Hematopoietic multipotent progenitor cell treated with erythropoietin and hydrocortisone succinate and interleukin-3 and kit ligand, for 15 days (in vitro differentiated cells): ENCODE measurements at regions not wholly inside any gene's neighbourhood (a gene's known extent, or its start where the extent isn't known, plus 50 kb on each side); places are given as distances from the start of the nearest gene placed in this dataset.
"Not testable (repeated sequence)": the region's sequence is repeated elsewhere in the genome, so short reads cannot be mapped to it uniquely, and the experiment has no call there.

Experiments used
- DNase-seq: peaks from one replicate; pipeline ENCODE4 v3.0.0-alpha.2; 2015; ENCODE audit warnings: low spot score

DNA sequence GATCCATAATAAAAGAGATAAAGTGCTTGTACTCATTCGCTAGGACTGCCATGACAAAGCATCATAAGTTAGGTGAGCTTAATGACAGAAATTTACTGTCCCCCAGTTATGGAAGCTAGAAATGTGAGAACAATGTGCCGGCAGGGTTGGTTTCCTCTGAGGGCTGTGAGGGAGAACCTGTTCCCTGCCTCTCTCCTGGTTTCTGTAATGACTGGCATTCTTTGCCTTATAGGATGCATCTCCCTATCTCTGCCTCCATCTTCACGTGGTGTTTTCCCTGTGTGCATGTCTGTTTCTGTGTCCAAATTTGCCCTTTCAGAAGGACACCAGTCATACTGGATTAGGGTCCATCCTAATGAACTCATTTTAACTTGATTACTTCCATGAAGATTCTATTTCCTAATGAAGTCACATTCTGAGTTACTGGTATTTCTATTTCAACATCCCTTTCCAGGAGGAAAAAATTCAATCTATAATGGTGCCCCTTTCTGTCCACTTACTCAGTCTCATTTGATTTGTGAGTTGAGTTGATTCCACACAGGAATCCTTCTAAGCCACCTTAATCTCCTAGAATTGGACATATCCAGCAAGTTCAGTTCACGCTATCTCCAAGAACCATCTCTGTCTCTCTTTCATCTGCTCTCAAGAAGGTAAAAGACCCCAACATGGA is 71.2 kb upstream of the LIPC start:
- DNase-seq, result no peak

- no peak for DNase-seq
Observed at GRCh38 chr15:58361273-58361759, 70.5 kb upstream of the LIPC start.

DNA sequence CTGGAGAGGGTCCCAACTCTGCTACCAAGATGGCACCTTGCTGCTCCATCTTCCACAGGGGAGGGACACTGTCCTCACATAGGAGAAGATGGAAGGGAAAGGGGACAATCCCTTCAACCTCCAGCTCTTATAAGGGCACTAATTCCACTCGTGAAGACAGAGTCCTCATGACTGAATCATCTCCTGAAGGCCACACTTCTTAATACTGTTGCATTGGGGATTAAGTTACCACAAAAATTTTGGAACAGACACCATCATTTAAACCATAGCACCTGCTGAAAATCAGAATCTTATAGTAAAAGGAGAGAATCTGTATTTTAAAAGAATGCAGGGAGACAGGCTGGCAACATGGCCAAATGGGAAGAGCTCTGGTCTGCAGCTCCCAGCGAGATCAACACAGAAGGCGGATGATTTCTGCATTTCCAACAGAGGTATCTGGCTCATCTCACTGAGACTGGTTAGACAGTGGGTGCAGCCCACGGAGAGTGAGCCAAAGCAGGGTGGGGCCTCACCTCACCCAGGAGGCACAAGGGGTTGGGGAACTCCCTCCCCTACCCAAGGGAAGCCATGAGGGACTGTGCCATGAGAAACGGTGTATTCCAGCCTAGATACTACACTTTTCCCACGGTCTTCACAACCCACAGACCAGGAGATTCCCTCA is 69.4 kb upstream of the LIPC start:
- no peak for DNase-seq

DNA sequence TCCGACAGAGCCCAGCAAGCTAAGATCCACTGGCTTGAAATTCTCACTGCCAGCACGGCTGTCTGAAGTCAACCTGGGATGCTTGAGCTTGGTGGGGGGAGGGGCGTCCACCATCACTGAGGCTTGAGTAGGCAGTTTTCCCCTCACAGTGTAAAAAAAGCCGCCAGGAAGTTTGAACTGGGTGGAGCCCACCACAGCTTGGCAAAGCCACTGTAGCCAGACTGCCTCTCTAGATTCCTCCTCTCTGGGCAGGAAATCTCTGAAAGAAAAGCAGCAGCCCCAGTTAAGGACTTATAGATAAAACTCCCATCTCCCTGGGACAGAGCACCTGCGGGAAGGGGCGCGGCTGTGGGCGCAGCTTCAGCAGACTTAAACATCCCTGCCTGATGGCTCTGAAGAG is 68.7 kb upstream of the LIPC start:
- not testable (repeated sequence) for DNase-seq

DNA sequence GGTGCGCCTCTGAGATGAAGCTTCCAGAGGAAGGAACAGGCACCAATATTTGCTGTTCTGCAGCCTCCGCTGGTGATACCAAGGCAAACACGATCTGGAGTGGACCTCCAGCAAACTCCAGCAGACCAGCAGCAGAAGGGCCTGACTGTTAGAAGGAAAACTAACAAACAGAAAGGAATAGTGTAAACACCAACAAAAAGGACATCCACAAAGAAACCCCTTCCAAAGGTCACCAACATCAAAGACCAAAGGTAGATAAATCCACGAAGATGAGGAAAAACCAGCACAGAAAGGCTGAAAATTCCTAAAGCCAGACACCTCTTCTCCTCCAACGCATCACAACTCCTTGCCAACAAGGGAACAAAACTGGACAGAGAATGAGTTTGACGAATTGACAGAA is 68.1 kb upstream of the LIPC start:
- DNase-seq, result not testable (repeated sequence)

DNA sequence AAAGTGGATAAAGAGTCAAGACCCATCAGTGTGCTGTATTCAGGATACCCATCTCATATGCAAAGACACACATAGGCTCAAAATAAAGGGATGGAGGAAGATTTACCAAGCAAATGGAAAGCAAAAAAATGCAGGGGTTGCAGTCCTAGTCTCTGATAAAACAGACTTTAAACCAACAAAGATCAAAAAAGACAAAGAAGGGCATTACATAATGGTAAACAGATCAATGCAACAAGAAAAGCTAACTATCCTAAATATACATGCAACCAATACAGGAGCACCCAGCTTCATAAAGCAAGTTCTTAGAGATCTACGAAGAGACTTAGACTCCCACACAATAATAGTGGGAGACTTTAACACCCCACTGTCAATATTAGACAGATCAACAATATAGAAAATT is 66.7 kb upstream of the LIPC start:
- DNase-seq, result not testable (repeated sequence)

- no peak for DNase-seq
Observed at GRCh38 chr15:58369261-58369701, 62.5 kb upstream of the LIPC start.

- no peak for DNase-seq
Observed at GRCh38 chr15:58369956-58370355, 61.8 kb upstream of the LIPC start.

DNA sequence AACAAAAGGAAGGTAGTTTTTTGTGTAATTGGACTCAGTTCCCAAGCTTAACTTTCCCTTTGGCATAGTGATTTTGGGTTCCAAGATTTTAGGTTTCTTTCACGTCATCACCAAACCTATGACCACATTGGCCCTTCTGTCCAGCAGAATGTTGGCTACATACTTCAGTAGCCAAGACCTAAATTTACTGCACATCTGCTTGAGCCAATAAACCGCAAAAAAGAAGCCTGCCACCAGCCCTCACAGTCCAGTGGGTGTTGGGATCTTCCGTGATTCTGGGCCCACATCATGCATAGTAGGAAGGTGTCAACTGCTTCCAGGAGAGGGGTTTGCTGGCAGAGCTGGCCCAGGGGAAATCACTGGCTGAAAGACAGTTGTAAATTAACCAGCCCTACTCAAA is 57.6 kb upstream of the LIPC start:
- DNase-seq, result no peak

DNA sequence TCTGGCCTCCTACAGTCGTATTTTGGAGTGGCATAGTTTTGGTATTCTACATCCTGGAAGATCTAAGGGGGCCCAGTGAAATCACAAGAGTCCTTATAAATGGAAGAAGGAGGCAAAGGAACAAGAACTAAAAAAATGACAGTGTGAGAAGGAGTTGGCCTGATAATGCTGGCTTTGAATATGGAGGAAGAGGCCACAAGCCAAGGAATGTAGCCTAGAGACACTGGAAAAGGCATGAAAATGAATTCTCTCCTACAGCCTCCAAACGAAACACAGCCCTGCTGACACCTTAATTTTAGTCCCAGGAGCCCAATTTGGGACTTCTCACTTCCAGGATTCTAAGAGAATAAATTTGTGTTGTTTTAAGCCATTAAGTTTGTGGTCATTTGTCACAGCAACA is 54.6 kb upstream of the LIPC start:
- no peak for DNase-seq

DNA sequence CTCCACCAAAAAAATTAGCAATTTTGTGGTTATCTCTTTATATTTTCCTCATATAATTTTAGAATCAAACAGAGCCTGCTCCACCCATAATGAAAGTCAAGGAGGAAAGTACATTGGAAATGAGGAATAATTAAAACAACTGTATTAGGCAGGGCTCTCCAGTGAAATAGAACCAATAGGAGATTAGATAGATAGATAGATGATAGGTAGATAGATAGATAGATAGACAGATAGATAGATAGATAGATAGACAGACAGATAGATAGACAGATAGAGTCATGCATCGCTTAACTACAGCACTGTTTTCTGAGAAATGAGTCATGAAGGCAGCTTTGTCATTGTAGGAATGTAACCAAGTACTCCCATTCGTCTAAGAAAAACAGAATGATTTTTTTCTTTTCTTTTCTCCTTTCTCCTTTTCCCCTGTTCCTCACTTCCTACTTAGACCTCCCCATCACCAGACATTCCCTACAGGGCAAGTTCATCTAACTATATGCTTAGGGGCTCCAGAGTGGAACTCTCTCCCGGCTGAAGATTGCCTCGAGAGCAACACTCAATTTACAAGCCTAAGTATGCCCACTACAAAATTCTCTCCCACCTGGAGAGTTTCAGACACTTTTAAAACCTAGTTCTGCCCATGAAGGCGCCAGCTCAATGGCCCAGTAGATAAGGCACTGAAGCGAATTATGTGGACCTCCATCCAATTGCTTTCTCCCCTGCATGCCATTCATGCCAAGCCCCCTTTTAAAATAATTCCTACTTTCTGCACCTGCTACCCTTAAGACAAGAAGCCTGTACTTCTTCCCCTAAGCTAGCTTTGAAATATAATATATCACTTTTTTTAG is 53.3 kb upstream of the LIPC start:
- DNase-seq, result no peak

GRCh38 chr15:58379454-58379853 is 52.3 kb upstream of the LIPC start:
- not testable (repeated sequence) for DNase-seq

DNA sequence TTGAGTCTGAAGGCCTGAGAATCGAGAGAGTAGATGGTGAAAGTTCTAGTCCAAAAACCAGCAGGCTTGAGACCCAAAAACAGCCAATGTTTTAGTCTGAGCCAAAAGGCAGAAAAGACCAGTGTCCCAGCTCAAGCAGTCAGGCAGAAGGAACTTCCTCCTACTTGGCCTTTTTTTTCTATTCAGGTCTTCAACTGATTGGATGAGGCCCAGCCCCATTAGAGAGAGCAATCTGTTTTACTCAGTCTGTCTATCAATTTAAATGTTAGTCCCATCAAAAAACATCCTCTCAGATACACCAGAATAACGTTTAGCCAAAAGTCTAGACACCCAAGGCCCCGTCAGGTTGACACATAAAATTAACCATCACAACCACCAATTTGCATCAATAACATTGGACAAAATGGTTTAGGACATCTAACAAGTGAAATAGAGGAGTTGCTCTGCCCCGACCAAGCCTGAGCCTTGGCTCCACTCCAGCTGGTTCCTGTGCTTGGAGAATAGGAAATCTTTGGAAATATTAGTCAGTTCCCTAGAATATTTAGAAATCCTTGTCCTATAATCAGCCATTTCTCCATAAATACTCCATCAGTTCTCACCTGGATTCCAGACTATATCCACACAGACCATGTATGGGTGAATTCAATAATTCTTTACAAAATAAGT is 51.4 kb upstream of the LIPC start:
- DNase-seq, result no peak

DNA sequence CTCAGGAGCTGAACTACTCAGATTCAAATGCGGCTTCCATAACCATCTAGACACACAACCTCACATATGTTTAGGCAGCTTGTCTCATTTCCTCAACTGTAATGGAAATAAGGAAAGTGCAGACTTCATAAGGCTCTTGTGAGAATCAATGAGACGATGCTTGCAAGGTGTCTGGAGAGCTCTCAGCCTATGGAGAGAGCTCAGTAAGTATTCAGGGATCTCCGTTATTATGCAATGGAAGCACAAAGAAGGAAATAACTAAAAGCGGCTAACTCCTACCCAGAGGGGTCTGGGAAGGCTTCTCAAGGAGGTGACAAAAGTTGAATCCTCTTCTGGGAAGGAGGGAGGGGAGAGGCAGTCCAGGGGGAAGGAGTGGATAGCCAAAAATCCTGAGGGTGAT is 50.1 kb upstream of the LIPC start:
- DNase-seq, result no peak
